ENCODE measurements at regions not wholly inside any gene's neighbourhood (a gene's known extent, or its start where the extent isn't known, plus 50 kb on each side); places are given as distances from the start of the nearest gene placed in this dataset.

DNA sequence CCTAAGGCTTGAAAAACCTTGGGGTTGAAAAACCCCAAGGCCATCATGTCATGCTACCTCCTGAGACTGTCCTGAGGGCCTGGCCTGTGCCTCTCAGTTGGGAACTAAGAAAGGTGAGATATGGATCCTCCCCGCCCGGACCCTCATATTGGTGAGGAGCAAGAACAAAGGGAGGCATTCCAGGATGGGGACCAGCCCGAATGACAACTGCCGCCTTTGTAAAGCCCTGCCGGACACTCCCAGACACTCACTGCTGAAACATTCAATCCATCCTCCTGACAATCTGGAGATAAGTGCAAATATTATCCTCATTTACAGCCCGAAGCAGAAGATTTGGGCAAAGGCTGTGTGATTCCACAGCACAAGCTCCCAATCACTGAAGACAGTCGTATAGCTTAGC lies 298.3 kb downstream of the NSG2 start:
- no peaks in the 10 kb centered on the region for H4K20me1 ChIP-seq (ENCODE audit: insufficient read depth)
- ChIA-PET RAD21 (ENCODE audit: low non-redundant PET in 1 of 2, low total read pairs in 2 of 2, uncharacterized antibody in 2 of 2, unreplicated experiment in 2 of 2) (no interaction called here), POLR2A (no interaction called here), CTCF (interaction anchor here (1.0 to 1.8 kb wide), 2 partner anchors 66 to 76 kb away, joined by 6 read pairs; no protein-coding TSS in a partner anchor)
- BruUV-seq (replicated peaks): no TSS peak
- no peaks in the 10 kb centered on the region for H3K4me1 ChIP-seq (ENCODE audit: control insufficient read depth in 1 of 2, insufficient read depth in 2 of 2, low read length in 2 of 2)
- H3K27me3 ChIP-seq (ENCODE audit: insufficient read depth, low read length): peaks cover 32% of the 10 kb centered on the region
- no peaks in the 10 kb centered on the region for H3K9me2 ChIP-seq (ENCODE audit: insufficient read depth)
- H3K27ac ChIP-seq (ENCODE audit: low read depth, low read length): no peak overlapping the region
- DNase-seq (ENCODE audit: low read depth, low spot score) (no peak), ATAC-seq (no peak)
- TF ChIP-seq ELF1 (IDR thresholded peaks at IDR 0.05; ENCODE audit: borderline replicate concordance, low read depth) (no peak), FOSL1 (IDR thresholded peaks at IDR 0.05; ENCODE audit: low read depth) (no peak), POLR2AphosphoS5 (IDR thresholded peaks at IDR 0.05; ENCODE audit: low read depth, low read length) (no peak), SIN3A (IDR thresholded peaks at IDR 0.05; ENCODE audit: low read depth) (no peak), CEBPB (IDR thresholded peaks at IDR 0.05; ENCODE audit: low read depth) (no peak), EZH2phosphoT487 (IDR thresholded peaks at IDR 0.05; ENCODE audit: borderline replicate concordance) (no peak)
- TF ChIP-seq, protein P1, sequence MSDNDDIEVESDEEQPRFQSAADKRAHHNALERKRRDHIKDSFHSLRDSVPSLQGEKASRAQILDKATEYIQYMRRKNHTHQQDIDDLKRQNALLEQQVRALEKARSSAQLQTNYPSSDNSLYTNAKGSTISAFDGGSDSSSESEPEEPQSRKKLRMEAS (IDR thresholded peaks at IDR 0.05): no peak
- no peaks in the 10 kb centered on the region for H3K9me3 ChIP-seq (ENCODE audit: control insufficient read depth in 1 of 2, insufficient read depth in 1 of 2, low read depth in 1 of 2, low read length in 2 of 2)
- no peak overlapping the region for H3K9ac ChIP-seq (ENCODE audit: low read length)
- no peak overlapping the region for H2AFZ ChIP-seq (ENCODE audit: low read depth, low read length, poor library complexity, severe bottlenecking)
- H3K4me3 ChIP-seq (replicated peaks in 1 of 2; ENCODE audit: low read depth in 1 of 2, low read length in 2 of 2): no peak overlapping the region
- no peaks in the 10 kb centered on the region for H3K79me2 ChIP-seq (ENCODE audit: insufficient read depth, low read length)
- intact Hi-C loops (cut with micrococcal nuclease): loop anchor here (1.0 kb wide), 1 partner anchor 392 kb away; no protein-coding TSS in a partner anchor
- H3K36me3 ChIP-seq (ENCODE audit: control insufficient read depth in 1 of 2, insufficient read depth in 2 of 2, low read length in 2 of 2): no peaks in the 10 kb centered on the region
- no peak overlapping the region for H3K4me2 ChIP-seq (ENCODE audit: low read length)

DNA sequence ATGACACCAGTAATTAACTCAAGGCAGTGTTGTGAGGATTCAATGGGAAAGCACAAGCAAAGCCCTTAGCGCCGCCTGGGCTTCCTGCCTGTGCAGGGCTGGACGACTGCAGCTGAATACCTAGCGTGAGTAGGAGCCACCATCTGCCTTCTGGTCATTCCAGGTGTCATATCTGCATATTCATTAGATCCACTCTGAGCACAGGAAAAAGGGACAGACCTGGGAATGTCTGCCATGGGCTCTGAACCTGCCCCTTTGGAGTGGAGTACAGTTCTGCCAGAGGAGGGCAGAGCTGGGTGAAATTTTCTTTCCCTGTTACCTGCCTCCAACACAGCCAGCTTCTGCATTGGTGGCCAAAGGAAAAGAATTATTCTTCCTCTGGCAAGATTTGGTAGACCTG lies 298.8 kb downstream of the NSG2 start:
- Histone ChIP-seq H3K4me2 (ENCODE audit: low read length) (no peak overlapping the region), H3K9me3 (ENCODE audit: control insufficient read depth in 1 of 2, insufficient read depth in 1 of 2, low read depth in 1 of 2, low read length in 2 of 2) (no peaks in the 10 kb centered on the region), H4K20me1 (ENCODE audit: insufficient read depth) (no peaks in the 10 kb centered on the region), H3K27me3 (ENCODE audit: insufficient read depth, low read length) (peaks cover 32% of the 10 kb centered on the region), H3K9ac (ENCODE audit: low read length) (no peak overlapping the region), H3K9me2 (ENCODE audit: insufficient read depth) (no peaks in the 10 kb centered on the region), H3K4me3 (replicated peaks in 1 of 2; ENCODE audit: low read depth in 1 of 2, low read length in 2 of 2) (no peak overlapping the region), H2AFZ (ENCODE audit: low read depth, low read length, poor library complexity, severe bottlenecking) (no peak overlapping the region), H3K79me2 (ENCODE audit: insufficient read depth, low read length) (no peaks in the 10 kb centered on the region), H3K27ac (ENCODE audit: low read depth, low read length) (no peak overlapping the region), H3K4me1 (ENCODE audit: control insufficient read depth in 1 of 2, insufficient read depth in 2 of 2, low read length in 2 of 2) (no peaks in the 10 kb centered on the region), H3K36me3 (ENCODE audit: control insufficient read depth in 1 of 2, insufficient read depth in 2 of 2, low read length in 2 of 2) (no peaks in the 10 kb centered on the region)
- ChIA-PET POLR2A (no interaction called here), CTCF (interaction anchor here (1.0 to 1.8 kb wide), 2 partner anchors 66 to 75 kb away, joined by 6 read pairs; no protein-coding TSS in a partner anchor), RAD21 (ENCODE audit: low non-redundant PET in 1 of 2, low total read pairs in 2 of 2, uncharacterized antibody in 2 of 2, unreplicated experiment in 2 of 2) (no interaction called here)
- DNase-seq (ENCODE audit: low read depth, low spot score) (no peak), ATAC-seq (peak; percentile 84)
- TF ChIP-seq FOSL1 (IDR thresholded peaks at IDR 0.05; ENCODE audit: low read depth) (no peak), RAD21 (IDR thresholded peaks at IDR 0.05; ENCODE audit: low read depth) (peak; percentile 30), EZH2 (IDR thresholded peaks at IDR 0.05) (no peak), ZNF274 (IDR thresholded peaks at IDR 0.05; ENCODE audit: low read depth, low read length) (no peak), SIN3A (IDR thresholded peaks at IDR 0.05; ENCODE audit: low read depth) (no peak)
- TF ChIP-seq, protein P2, sequence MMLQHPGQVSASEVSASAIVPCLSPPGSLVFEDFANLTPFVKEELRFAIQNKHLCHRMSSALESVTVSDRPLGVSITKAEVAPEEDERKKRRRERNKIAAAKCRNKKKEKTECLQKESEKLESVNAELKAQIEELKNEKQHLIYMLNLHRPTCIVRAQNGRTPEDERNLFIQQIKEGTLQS (IDR thresholded peaks at IDR 0.05): no peak
- TF ChIP-seq, protein P1 (IDR thresholded peaks at IDR 0.05): no peak
- TF ChIP-seq, protein P3, sequence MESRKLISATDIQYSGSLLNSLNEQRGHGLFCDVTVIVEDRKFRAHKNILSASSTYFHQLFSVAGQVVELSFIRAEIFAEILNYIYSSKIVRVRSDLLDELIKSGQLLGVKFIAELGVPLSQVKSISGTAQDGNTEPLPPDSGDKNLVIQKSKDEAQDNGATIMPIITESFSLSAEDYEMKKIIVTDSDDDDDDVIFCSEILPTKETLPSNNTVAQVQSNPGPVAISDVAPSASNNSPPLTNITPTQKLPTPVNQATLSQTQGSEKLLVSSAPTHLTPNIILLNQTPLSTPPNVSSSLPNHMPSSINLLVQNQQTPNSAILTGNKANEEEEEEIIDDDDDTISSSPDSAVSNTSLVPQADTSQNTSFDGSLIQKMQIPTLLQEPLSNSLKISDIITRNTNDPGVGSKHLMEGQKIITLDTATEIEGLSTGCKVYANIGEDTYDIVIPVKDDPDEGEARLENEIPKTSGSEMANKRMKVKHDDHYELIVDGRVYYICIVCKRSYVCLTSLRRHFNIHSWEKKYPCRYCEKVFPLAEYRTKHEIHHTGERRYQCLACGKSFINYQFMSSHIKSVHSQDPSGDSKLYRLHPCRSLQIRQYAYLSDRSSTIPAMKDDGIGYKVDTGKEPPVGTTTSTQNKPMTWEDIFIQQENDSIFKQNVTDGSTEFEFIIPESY (IDR thresholded peaks at IDR 0.05; ENCODE audit: extremely low read depth, insufficient replicate concordance, low read length): no peak
- TF ChIP-seq, protein P4, sequence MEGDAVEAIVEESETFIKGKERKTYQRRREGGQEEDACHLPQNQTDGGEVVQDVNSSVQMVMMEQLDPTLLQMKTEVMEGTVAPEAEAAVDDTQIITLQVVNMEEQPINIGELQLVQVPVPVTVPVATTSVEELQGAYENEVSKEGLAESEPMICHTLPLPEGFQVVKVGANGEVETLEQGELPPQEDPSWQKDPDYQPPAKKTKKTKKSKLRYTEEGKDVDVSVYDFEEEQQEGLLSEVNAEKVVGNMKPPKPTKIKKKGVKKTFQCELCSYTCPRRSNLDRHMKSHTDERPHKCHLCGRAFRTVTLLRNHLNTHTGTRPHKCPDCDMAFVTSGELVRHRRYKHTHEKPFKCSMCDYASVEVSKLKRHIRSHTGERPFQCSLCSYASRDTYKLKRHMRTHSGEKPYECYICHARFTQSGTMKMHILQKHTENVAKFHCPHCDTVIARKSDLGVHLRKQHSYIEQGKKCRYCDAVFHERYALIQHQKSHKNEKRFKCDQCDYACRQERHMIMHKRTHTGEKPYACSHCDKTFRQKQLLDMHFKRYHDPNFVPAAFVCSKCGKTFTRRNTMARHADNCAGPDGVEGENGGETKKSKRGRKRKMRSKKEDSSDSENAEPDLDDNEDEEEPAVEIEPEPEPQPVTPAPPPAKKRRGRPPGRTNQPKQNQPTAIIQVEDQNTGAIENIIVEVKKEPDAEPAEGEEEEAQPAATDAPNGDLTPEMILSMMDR (IDR thresholded peaks at IDR 0.05 in 2 of 3, conservative IDR thresholded peaks at IDR 0.05 in 1 of 3; ENCODE audit: borderline replicate concordance in 1 of 3, insufficient read depth in 1 of 3, low read depth in 2 of 3, low read length in 2 of 3): peak; percentile 8 to 30 (median 19); a peak in 3 of 6 replicates
- no TSS peak for BruUV-seq (replicated peaks)
- intact Hi-C loops (cut with micrococcal nuclease): loop anchor here (1.0 kb wide), 1 partner anchor 392 kb away; no protein-coding TSS in a partner anchor

Measured in HCT116 (cell line).